Fibroblast of skin of back (primary cell): ENCODE measurements at regions not wholly inside any gene's neighbourhood (a gene's known extent, or its start where the extent isn't known, plus 50 kb on each side); places are given as distances from the start of the nearest gene placed in this dataset.

Experiments
- DNase-seq: peaks from one replicate; pipeline ENCODE4 v3.0.0-alpha.2; 2013

GRCh38 chr7:1378610-1379601 is 80.4 kb downstream of the MICALL2 start:
- DNase-seq = no peak

DNA sequence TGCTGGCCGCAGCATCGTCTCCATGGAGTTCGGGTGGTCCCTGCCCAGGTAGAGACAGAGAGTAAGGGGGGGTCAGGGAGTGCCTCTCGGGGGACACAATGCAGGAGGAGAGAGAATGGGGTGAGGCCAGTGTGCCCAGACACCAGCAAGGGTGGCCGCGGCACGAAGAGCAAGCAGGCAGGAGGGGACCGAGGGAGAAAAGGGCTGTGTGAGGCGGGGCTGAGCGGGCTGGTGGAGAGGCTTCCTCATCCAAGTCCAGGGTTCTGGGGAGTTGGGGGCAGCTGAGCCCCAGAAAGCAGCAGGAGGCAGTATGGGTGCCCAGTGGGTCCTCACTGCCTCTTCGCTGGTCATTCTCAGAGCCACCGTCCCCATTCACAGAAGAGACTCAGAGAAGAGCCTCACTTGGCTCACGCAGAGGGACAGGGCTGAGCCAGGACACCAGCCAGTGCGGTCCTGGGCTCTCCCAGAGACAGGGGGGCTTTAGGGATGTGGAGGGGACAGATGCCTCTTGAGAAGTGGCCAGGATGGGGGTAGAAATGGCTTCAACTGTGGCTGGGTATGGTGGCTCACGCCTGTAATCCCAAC is 78.9 kb downstream of the MICALL2 start:
- no peak for DNase-seq

GRCh38 chr7:1380821-1381580 is 78.3 kb downstream of the MICALL2 start:
- DNase-seq = no peak

GRCh38 chr7:1382553-1383397 is 76.5 kb downstream of the MICALL2 start:
- DNase-seq = no peak

- DNase-seq = no peak
Observed at GRCh38 chr7:1383398-1384112, 75.7 kb downstream of the MICALL2 start.

DNA sequence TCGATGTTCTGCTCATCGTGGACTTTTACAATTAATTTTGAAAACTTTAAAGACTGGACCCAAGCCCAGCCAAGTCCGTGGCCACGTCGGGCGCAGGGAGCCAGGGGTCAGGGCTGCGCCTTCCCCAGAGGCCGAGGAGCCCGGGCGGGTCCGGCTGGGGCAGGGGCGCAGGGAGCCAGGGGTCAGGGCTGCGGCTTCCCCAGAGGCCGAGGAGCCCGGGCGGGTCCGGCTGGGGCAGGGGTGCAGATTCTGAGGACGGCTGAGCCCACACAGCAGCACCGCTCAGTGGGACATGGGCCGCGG is 75.2 kb downstream of the MICALL2 start:
- DNase-seq = no peak
